ENCODE measurements at regions not wholly inside any gene's neighbourhood (a gene's known extent, or its start where the extent isn't known, plus 50 kb on each side); places are given as distances from the start of the nearest gene placed in this dataset.

DNA sequence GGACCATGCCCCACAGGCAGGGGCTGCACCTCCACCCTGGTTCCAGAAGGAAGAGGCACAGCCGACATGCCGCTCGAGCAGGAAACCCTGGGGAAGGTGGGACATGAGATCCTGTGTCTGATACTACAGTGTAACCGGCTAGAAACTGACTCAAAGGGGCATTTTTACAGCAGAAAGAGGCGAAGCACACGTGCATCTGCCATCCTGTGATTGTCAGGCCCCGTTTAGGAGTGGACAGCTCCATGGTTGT is 62.7 kb downstream of the SIK1 start:
- Histone ChIP-seq H3K27me3 (no peaks in the 10 kb centered on the region), H3K9me3 (no peaks in the 10 kb centered on the region), H3K4me1 (peaks cover 50% of the 10 kb centered on the region), H3K36me3 (no peaks in the 10 kb centered on the region), H3K4me3 (ENCODE audit: low read depth, low read length) (no peak overlapping the region)
- TF ChIP-seq, protein P1, sequence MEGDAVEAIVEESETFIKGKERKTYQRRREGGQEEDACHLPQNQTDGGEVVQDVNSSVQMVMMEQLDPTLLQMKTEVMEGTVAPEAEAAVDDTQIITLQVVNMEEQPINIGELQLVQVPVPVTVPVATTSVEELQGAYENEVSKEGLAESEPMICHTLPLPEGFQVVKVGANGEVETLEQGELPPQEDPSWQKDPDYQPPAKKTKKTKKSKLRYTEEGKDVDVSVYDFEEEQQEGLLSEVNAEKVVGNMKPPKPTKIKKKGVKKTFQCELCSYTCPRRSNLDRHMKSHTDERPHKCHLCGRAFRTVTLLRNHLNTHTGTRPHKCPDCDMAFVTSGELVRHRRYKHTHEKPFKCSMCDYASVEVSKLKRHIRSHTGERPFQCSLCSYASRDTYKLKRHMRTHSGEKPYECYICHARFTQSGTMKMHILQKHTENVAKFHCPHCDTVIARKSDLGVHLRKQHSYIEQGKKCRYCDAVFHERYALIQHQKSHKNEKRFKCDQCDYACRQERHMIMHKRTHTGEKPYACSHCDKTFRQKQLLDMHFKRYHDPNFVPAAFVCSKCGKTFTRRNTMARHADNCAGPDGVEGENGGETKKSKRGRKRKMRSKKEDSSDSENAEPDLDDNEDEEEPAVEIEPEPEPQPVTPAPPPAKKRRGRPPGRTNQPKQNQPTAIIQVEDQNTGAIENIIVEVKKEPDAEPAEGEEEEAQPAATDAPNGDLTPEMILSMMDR (IDR thresholded peaks at IDR 0.05; ENCODE audit: low read depth, low read length) = no peak
- no peak for DNase-seq

DNA sequence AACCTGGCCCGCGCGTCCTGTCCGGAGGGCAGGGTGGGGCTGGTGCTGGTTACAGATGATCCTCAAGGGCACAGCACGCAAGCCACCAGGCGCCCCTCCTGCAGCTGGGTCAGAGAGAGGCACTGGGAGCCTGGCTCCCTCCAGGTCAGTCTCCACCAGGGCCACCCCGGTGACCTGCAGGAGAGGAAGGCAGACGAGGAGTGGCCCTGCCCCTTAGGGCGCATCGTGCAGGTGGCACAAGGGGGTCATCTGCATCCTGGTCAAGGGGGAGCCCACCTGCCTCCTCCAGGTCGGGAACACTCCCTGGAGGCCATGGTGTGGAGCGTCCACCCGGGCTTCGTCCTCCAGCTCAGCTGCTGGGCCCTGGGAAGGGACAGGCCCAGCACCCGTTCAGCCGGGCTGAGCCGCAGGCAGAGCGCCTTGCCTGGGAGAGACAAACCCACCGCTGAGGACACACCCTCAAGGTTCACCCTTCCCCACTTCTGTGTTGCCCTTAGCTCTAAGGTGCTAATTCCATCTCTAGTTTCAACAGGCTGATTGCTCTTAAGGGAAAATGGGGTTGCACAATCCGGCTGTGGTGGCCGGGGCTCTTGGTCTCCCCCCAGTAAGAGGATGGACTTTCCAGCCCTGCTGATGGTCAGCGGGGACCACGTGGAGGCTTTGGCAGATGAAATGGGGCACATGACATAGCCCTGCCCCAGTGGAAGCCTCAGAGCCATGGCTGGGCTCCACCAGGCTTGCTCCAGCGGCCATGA is 63.2 kb downstream of the SIK1 start:
- peaks cover 48% of the 10 kb centered on the region for H3K4me1 ChIP-seq
- DNase-seq = no peak
- TF ChIP-seq, protein P1 (IDR thresholded peaks at IDR 0.05; ENCODE audit: low read depth, low read length) = no peak
- H3K9me3 ChIP-seq = no peaks in the 10 kb centered on the region
- no peaks in the 10 kb centered on the region for H3K36me3 ChIP-seq
- no peak overlapping the region for H3K4me3 ChIP-seq (ENCODE audit: low read depth, low read length)
- no peaks in the 10 kb centered on the region for H3K27me3 ChIP-seq

DNA sequence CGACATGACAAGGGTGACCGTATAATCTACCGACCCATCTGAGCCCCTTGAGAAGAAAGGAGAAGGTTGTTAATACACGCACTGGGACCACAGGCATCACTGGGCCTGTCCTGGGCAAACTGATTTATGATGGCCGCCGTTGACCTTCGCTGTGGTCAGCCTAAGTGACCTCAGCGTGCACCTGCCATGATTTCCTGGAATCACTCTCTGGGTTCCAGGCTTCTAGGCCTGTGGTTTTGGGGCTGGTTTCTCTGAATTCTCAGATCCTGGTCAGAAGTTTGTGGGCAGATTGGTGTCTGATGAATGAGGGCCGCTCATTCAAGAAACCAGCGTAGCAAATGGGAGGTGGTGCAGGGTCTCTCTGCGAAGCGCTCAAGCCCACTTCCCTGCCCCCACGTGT is 64.0 kb downstream of the SIK1 start:
- no peak for DNase-seq
- H3K27me3 ChIP-seq = no peaks in the 10 kb centered on the region
- H3K9me3 ChIP-seq = no peaks in the 10 kb centered on the region
- H3K36me3 ChIP-seq = no peaks in the 10 kb centered on the region
- TF ChIP-seq, protein P1 (IDR thresholded peaks at IDR 0.05; ENCODE audit: low read depth, low read length) = no peak
- H3K4me3 ChIP-seq (ENCODE audit: low read depth, low read length) = no peak overlapping the region
- peaks cover 42% of the 10 kb centered on the region for H3K4me1 ChIP-seq

DNA sequence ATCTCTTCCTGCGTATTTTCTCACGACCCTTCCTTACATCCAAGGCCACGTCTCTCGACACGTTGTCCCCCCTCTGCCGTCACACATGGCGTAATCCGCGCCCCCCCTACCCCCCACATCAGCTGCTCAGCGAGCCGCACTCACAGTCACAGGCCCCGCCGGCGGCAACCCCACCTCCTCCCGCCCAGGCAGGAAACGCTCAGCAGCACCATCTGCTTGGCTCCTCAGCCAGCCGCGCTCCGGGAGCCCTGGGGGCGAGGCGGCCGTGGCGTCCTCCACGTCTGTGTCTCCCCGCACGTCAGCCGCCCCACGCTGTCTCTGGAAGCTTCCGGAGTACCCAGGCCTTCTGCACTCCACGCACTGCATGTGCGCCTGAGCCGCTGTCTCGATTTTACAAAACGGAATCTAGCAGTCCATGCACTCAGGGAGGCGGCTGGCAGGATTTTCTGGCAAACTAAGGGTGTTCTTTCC is 64.6 kb downstream of the SIK1 start:
- Histone ChIP-seq H3K36me3 (no peaks in the 10 kb centered on the region), H3K9me3 (no peaks in the 10 kb centered on the region), H3K4me3 (ENCODE audit: low read depth, low read length) (peak overlapping the region; percentile 32; the same call in 1 of the 2 replicates), H3K4me1 (peaks cover 36% of the 10 kb centered on the region), H3K27me3 (no peaks in the 10 kb centered on the region)
- TF ChIP-seq, protein P1 (IDR thresholded peaks at IDR 0.05; ENCODE audit: low read depth, low read length) = no peak
- DNase-seq = peak; percentile 88

DNA sequence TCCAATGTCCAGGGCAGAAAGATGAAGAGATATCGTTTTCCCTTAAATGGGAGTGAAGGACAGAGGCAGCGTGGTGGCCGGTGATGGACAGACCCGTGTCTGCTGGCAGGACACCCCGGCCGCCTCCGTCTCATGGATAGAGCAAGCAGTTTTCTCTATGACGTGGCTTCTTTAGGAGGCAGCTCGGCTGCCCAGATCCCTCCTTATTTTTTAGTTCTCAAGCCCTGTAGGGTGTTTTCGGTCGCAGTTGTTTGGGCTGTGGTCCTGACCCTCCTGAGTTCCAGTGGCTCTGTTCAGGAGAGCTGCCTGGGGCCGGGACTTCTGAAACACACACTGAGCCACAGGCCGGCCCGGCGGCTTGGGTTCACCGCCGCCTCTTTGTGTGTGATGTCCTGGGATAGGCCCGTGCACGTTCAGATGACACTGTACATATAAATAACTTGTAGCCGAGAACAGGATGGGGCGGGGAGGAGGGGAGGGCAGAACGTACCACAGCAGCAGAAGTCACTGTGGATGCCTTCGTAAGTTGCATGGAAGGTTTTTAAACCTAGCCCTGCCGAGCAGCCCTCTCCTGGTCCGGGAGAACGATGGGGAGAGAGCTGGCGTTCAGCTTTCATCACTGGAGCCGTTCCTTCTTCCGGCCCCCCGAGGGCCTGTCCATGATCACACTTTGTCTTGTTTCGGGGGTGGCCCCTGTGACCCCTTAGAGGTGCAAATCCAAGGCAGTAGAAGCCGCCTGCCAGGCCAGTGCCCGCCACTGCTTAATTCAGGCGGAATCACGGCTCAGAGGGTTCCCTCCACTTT is 65.2 kb downstream of the SIK1 start:
- TF ChIP-seq, protein P1 (IDR thresholded peaks at IDR 0.05; ENCODE audit: low read depth, low read length) = no peak

DNA sequence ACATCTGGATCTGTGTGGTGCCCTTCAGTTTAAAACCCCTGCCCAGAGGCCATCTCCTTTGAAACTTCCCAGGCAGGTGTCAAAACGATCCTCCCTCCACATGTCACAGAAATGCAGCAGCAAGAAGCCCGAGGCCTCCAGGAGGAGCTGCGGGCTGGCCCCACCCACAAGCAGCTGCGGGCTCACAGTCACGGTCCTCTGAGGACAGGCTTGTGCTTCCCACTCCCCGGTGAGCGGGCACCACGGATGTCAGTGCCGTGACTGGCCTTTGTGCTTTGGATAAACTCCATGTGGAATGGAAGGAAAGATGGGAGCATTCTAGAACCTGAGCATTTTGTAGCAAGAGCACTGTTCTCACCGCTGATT is 65.8 kb downstream of the SIK1 start:
- peaks cover 33% of the 10 kb centered on the region for H3K4me1 ChIP-seq
- DNase-seq = peak; percentile 64
- H3K36me3 ChIP-seq = no peaks in the 10 kb centered on the region
- H3K9me3 ChIP-seq = no peaks in the 10 kb centered on the region
- peak overlapping the region; percentile 28 for H3K4me3 ChIP-seq (ENCODE audit: low read depth, low read length)
- TF ChIP-seq, protein P1 (IDR thresholded peaks at IDR 0.05; ENCODE audit: low read depth, low read length) = no peak; the same call in 1 of the 2 replicates
- H3K27me3 ChIP-seq = no peaks in the 10 kb centered on the region

More for the DNA sequence above, 65.2 kb downstream of the SIK1 start:
- Histone ChIP-seq H3K36me3 (no peaks in the 10 kb centered on the region), H3K4me1 (peaks cover 33% of the 10 kb centered on the region), H3K27me3 (no peaks in the 10 kb centered on the region), H3K4me3 (ENCODE audit: low read depth, low read length) (peak overlapping the region; percentile 32), H3K9me3 (no peaks in the 10 kb centered on the region)
- no peak for DNase-seq
